ENCODE measurements at regions not wholly inside any gene's neighbourhood (a gene's known extent, or its start where the extent isn't known, plus 50 kb on each side); places are given as distances from the start of the nearest gene placed in this dataset.
A peak's percentile ranks its signal among the peaks of the same experiment; 100 is the strongest.

DNA sequence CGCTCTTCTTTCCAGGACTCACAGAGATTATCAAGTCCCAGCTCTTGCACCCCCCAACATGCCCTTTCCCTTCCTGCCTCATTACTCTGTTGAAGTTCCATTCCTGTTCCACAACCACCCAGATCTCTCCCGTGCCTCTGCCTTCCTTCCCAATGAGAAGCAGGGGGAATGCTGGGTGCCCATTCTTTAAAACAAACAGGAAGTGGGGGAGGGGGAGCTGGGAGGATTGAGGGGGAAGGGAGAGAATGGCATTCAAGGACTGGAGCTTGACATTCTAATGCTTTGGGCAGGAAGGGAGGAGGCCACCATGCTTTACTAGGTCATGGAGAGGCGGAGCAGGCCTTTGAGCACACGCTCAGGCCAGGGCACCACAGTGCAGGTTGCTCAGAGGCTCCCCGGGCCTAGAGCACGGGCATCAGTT, 150.3 kb upstream of the IRF2BP2 start (continued):
- TF ChIP-seq, protein P1, sequence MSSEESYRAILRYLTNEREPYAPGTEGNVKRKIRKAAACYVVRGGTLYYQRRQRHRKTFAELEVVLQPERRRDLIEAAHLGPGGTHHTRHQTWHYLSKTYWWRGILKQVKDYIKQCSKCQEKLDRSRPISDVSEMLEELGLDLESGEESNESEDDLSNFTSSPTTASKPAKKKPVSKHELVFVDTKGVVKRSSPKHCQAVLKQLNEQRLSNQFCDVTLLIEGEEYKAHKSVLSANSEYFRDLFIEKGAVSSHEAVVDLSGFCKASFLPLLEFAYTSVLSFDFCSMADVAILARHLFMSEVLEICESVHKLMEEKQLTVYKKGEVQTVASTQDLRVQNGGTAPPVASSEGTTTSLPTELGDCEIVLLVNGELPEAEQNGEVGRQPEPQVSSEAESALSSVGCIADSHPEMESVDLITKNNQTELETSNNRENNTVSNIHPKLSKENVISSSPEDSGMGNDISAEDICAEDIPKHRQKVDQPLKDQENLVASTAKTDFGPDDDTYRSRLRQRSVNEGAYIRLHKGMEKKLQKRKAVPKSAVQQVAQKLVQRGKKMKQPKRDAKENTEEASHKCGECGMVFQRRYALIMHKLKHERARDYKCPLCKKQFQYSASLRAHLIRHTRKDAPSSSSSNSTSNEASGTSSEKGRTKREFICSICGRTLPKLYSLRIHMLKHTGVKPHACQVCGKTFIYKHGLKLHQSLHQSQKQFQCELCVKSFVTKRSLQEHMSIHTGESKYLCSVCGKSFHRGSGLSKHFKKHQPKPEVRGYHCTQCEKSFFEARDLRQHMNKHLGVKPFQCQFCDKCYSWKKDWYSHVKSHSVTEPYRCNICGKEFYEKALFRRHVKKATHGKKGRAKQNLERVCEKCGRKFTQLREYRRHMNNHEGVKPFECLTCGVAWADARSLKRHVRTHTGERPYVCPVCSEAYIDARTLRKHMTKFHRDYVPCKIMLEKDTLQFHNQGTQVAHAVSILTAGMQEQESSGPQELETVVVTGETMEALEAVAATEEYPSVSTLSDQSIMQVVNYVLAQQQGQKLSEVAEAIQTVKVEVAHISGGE (CRISPR knock-in tag; IDR thresholded peaks at IDR 0.05): peak in 1 of 3 experiments; percentile 29; a peak in 1 of 6 replicates
- TF ChIP-seq ETV1 (tag; conservative IDR thresholded peaks at IDR 0.05; ENCODE audit: low read depth) (peak; percentile 69), PHB (CRISPR knock-in tag; IDR thresholded peaks at IDR 0.05) (no peak), GATA2 (CRISPR knock-in tag; IDR thresholded peaks at IDR 0.05) (no peak), MXI1 (IDR thresholded peaks at IDR 0.05; ENCODE audit: low read depth, low read length) (no peak), ZNF175 (CRISPR knock-in tag; IDR thresholded peaks at IDR 0.05; ENCODE audit: low read depth) (peak; percentile 60), NCOA6 (IDR thresholded peaks at IDR 0.05) (no peak)
- TF ChIP-seq, protein P2, sequence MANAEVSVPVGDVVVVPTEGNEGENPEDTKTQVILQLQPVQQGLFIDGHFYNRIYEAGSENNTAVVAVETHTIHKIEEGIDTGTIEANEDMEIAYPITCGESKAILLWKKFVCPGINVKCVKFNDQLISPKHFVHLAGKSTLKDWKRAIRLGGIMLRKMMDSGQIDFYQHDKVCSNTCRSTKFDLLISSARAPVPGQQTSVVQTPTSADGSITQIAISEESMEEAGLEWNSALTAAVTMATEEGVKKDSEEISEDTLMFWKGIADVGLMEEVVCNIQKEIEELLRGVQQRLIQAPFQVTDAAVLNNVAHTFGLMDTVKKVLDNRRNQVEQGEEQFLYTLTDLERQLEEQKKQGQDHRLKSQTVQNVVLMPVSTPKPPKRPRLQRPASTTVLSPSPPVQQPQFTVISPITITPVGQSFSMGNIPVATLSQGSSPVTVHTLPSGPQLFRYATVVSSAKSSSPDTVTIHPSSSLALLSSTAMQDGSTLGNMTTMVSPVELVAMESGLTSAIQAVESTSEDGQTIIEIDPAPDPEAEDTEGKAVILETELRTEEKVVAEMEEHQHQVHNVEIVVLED (CRISPR knock-in tag; IDR thresholded peaks at IDR 0.05): no peak
- TF ChIP-seq, protein P3, sequence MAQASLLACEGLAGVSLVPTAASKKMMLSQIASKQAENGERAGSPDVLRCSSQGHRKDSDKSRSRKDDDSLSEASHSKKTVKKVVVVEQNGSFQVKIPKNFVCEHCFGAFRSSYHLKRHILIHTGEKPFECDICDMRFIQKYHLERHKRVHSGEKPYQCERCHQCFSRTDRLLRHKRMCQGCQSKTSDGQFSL (CRISPR knock-in tag; IDR thresholded peaks at IDR 0.05): peak; percentile 65
- TF ChIP-seq, protein P3 (tag; IDR thresholded peaks at IDR 0.05): no peak

Measured in K562 (cell line).